GM10266 (cell line): ENCODE measurements at regions not wholly inside any gene's neighbourhood (a gene's known extent, or its start where the extent isn't known, plus 50 kb on each side); places are given as distances from the start of the nearest gene placed in this dataset.

Source experiments
- DNase-seq: peaks from one replicate; pipeline ENCODE4 v3.0.0; 2012; ENCODE audit errors: extremely low spot score
- CTCF ChIP-seq: IDR thresholded peaks from 2 replicates; pipeline ENCODE4 v1.5.1; 2012; ENCODE audit warnings: mild to moderate bottlenecking, low read depth; ENCODE audit not compliant: control insufficient read depth, insufficient read depth; ENCODE audit errors: missing control alignments

- no peak for TF ChIP-seq CTCF
- DNase-seq: no peak
Observed at GRCh38 chr2:163302141-163302540, 433.7 kb downstream of the FIGN start.

- no peak for TF ChIP-seq CTCF
Observed at GRCh38 chr2:163291790-163292189, 444.0 kb downstream of the FIGN start.

GRCh38 chr2:163281717-163282116 is 443.1 kb upstream of the KCNH7 start:
- no peak for DNase-seq
- TF ChIP-seq CTCF: no peak

More at GRCh38 chr2:163291790-163292189, 444.0 kb downstream of the FIGN start:
- DNase-seq: no peak

- DNase-seq: no peak
- no peak for TF ChIP-seq CTCF
Observed at GRCh38 chr2:163269374-163270021, 430.9 kb upstream of the KCNH7 start.

GRCh38 chr2:163266772-163267171 is 428.2 kb upstream of the KCNH7 start:
- DNase-seq: no peak
- TF ChIP-seq CTCF: no peak

- DNase-seq: no peak
- TF ChIP-seq CTCF: no peak
Observed at GRCh38 chr2:163265562-163265961, 427.0 kb upstream of the KCNH7 start.

- no peak for TF ChIP-seq CTCF
- no peak for DNase-seq
Observed at GRCh38 chr2:163264341-163264740, 425.8 kb upstream of the KCNH7 start.
